G401.6 (cell line): ENCODE measurements at regions not wholly inside any gene's neighbourhood (a gene's known extent, or its start where the extent isn't known, plus 50 kb on each side); places are given as distances from the start of the nearest gene placed in this dataset.

ENCODE experiments used
- FAIRE-seq: peaks from 2 replicates; lab custom pipeline; 2012; peaks lifted over from hg19 to GRCh38; lab: Jason Lieb, UNC

GRCh38 chr2:198795419-198795818 lies 662.3 kb downstream of the SATB2 start:
- no peak for FAIRE-seq

- no peak for FAIRE-seq
Observed at GRCh38 chr2:198791623-198792022, 666.1 kb downstream of the SATB2 start.

- FAIRE-seq: no peak
Observed at GRCh38 chr2:198788676-198789075, 669.1 kb downstream of the SATB2 start.

GRCh38 chr2:198782734-198783133 lies 675.0 kb downstream of the SATB2 start:
- FAIRE-seq: no peak

- no peak for FAIRE-seq
Observed at GRCh38 chr2:198776616-198777406, 680.9 kb downstream of the SATB2 start.

GRCh38 chr2:198775737-198776136 lies 682.0 kb downstream of the SATB2 start:
- FAIRE-seq: no peak

GRCh38 chr2:198774576-198774975 lies 683.2 kb downstream of the SATB2 start:
- no peak for FAIRE-seq

GRCh38 chr2:198767694-198768093 lies 690.0 kb downstream of the SATB2 start:
- no peak for FAIRE-seq

GRCh38 chr2:198763793-198764192 lies 693.9 kb downstream of the SATB2 start:
- FAIRE-seq: no peak

- FAIRE-seq: no peak
Observed at GRCh38 chr2:198762441-198762840, 695.3 kb downstream of the SATB2 start.

GRCh38 chr2:198757069-198757468 lies 700.7 kb downstream of the SATB2 start:
- no peak for FAIRE-seq

GRCh38 chr2:198756166-198756565 lies 701.6 kb downstream of the SATB2 start:
- no peak for FAIRE-seq

GRCh38 chr2:198753101-198753500 lies 704.6 kb downstream of the SATB2 start:
- FAIRE-seq: no peak

GRCh38 chr2:198749364-198749763 lies 708.4 kb downstream of the SATB2 start:
- no peak for FAIRE-seq

- no peak for FAIRE-seq
Observed at GRCh38 chr2:198731842-198732399, 725.8 kb downstream of the SATB2 start.

GRCh38 chr2:198720266-198720665 lies 737.5 kb downstream of the SATB2 start:
- FAIRE-seq: no peak

- no peak for FAIRE-seq
Observed at GRCh38 chr2:198717451-198717850, 740.3 kb downstream of the SATB2 start.

- no peak for FAIRE-seq
Observed at GRCh38 chr2:198715302-198715835, 742.4 kb downstream of the SATB2 start.

GRCh38 chr2:198712485-198712884 lies 745.3 kb downstream of the SATB2 start:
- FAIRE-seq: no peak

- no peak for FAIRE-seq
Observed at GRCh38 chr2:198711484-198711883, 746.3 kb downstream of the SATB2 start.

GRCh38 chr2:198710562-198710961 lies 747.2 kb downstream of the SATB2 start:
- no peak for FAIRE-seq

GRCh38 chr2:198706476-198707082 lies 751.2 kb downstream of the SATB2 start:
- no peak for FAIRE-seq

GRCh38 chr2:198703281-198703680 lies 754.5 kb downstream of the SATB2 start:
- FAIRE-seq: no peak
